Brain microvascular endothelial cell (primary cell): ENCODE measurements at regions not wholly inside any gene's neighbourhood (a gene's known extent, or its start where the extent isn't known, plus 50 kb on each side); places are given as distances from the start of the nearest gene placed in this dataset.

Experiments used
- DNase-seq: peaks from one replicate; pipeline ENCODE4 v3.0.0-alpha.2; 2020
- H3K27ac ChIP-seq: fragments of 250-450 bp; sonication (Bioruptor Pico); 2 replicates; pipeline ENCODE4 v1.5.1; 2020; ENCODE audit warnings: mild to moderate bottlenecking, moderate library complexity
- H3K27me3 ChIP-seq: fragments of 250-450 bp; sonication (Bioruptor Pico); replicated peaks from 2 replicates; pipeline ENCODE4 v1.5.1; 2020; ENCODE audit warnings: mild to moderate bottlenecking
- H3K36me3 ChIP-seq: fragments of 250-450 bp; sonication (Bioruptor Pico); replicated peaks from 2 replicates; pipeline ENCODE4 v1.5.1; 2020; ENCODE audit warnings: mild to moderate bottlenecking
- H3K4me3 ChIP-seq: 2 replicates; pipeline ENCODE4 v1.5.1; 2011; ENCODE audit warnings: low read depth, mild to moderate bottlenecking, control low read depth, low read length, moderate library complexity
- in situ Hi-C: cut with HindIII; loops from 2 replicates; pipeline ENCODE4 v1.10.0; 2017; ENCODE audit warnings: low sequenced_read_pairs, low pct_ligation_motif_present
- TF ChIP-seq, protein P1 (sequence below): IDR thresholded peaks from 2 replicates; pipeline ENCODE4 v1.5.1; 2011; ENCODE audit warnings: low read depth, mild to moderate bottlenecking, moderate library complexity, low read length, control low read depth, inconsistent platforms; ENCODE audit errors: missing control alignments

DNA sequence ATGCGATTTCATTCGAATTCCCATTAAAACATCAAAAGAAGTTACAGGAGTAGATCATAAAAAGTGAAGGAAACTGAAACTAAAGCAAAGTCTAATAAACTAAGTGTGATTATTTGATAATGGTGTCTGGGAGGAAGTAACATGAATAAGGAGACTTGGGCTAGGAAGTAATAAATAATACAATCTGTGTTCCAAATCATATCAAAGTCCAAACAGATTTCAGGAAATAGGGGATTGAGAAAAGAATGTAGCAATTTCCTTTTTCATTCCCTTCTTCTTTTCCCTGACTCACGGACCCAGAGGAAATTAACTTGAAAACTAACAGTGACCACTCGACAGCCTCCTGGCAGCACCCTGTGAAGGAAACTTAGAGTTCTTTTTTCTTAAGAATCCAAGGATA is 758.4 kb upstream of the GCFC2 start:
- Histone ChIP-seq H3K27ac (no peak overlapping the region), H3K4me3 (no peak overlapping the region), H3K36me3 (no peaks in the 10 kb centered on the region), H3K27me3 (no peaks in the 10 kb centered on the region)
- no peak for DNase-seq
- TF ChIP-seq, protein P1, sequence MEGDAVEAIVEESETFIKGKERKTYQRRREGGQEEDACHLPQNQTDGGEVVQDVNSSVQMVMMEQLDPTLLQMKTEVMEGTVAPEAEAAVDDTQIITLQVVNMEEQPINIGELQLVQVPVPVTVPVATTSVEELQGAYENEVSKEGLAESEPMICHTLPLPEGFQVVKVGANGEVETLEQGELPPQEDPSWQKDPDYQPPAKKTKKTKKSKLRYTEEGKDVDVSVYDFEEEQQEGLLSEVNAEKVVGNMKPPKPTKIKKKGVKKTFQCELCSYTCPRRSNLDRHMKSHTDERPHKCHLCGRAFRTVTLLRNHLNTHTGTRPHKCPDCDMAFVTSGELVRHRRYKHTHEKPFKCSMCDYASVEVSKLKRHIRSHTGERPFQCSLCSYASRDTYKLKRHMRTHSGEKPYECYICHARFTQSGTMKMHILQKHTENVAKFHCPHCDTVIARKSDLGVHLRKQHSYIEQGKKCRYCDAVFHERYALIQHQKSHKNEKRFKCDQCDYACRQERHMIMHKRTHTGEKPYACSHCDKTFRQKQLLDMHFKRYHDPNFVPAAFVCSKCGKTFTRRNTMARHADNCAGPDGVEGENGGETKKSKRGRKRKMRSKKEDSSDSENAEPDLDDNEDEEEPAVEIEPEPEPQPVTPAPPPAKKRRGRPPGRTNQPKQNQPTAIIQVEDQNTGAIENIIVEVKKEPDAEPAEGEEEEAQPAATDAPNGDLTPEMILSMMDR = no peak
- in situ Hi-C loops = no loop called here

DNA sequence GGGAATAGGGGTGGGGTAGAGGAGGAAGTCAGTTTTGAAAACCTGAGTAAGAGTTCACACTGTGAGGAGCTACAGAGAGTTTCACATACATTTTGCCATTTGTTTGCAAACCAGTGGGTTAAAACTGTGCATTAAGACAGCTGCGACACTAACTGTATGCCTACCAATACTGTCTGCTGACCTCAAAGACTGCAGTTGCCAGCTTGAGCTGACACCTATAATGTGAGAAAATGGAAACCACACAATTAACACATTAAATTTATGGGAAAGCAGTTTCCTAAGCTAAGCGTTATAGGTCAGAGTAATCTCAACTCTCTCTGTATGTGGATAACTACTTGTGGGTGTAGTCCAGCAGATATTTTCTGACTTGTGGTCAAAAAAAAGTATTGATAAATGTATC is 756.6 kb upstream of the GCFC2 start:
- TF ChIP-seq, protein P1 = no peak
- DNase-seq = no peak
- H3K27me3 ChIP-seq = no peaks in the 10 kb centered on the region
- no peaks in the 10 kb centered on the region for H3K36me3 ChIP-seq
- H3K27ac ChIP-seq = no peak overlapping the region
- in situ Hi-C loops = no loop called here
- H3K4me3 ChIP-seq = no peak overlapping the region

DNA sequence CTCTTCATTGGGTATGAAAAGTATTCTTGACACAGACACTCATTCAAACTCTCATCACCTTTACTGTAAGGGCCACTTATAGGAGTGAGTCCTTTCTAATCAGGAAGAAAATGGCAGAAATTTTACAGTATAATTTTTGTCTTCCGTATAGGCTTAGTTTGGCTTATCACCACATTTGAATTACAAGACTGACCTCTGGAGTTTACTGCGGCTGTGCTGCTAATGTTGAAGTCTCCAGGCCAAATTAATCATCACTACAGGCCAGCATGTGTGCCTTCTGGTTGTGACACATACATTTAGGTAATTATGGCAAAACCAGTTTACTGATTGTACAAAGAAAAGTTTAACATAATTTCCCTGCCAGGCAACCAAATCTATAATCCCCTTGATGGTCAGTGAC is 753.6 kb upstream of the GCFC2 start:
- Histone ChIP-seq H3K27me3 (no peaks in the 10 kb centered on the region), H3K4me3 (no peak overlapping the region), H3K27ac (no peak overlapping the region), H3K36me3 (no peaks in the 10 kb centered on the region)
- TF ChIP-seq, protein P1 = no peak
- in situ Hi-C loops = no loop called here
- no peak for DNase-seq

DNA sequence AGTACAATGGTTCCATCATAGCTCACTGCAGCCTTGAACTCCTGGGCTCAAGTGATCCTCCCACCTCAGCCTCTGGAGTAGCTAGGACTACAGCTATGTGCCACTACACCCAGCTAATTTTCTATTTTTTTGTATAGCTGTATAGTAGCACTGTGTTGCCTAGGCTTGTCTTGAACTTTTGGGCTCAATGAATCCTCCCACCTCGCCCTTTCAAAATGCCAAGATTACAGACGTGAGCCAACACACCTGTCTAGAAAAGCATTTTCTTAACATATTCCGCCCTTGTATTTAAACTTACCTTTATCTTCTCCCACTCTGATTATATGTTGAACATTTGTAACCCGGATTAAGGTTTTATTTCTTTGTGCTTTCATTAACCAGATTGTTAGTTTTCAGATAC is 750.7 kb upstream of the GCFC2 start:
- TF ChIP-seq, protein P1 = no peak
- Histone ChIP-seq H3K27me3 (no peaks in the 10 kb centered on the region), H3K4me3 (no peak overlapping the region), H3K27ac (no peak overlapping the region), H3K36me3 (no peaks in the 10 kb centered on the region)
- DNase-seq = no peak
- in situ Hi-C loops = no loop called here

DNA sequence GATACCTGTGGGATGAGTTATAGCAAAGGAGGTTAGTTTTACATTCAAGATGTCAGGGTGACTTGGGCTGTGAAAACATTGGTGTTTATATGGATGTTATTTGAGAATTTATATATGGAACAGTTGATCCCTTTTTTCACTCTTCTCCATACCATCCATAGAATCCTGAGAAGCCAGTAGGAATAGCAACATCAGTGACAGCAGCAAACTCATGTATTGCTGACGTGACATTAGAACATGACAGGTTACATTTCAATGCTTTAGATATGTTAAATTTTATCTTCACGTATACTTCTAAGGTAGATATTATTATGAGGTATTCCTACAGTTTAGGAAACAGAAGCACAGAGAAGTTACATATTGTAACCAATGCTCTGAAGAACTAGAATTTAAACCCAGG is 745.2 kb upstream of the GCFC2 start:
- DNase-seq = no peak
- Histone ChIP-seq H3K27ac (no peak overlapping the region), H3K36me3 (no peaks in the 10 kb centered on the region), H3K27me3 (no peaks in the 10 kb centered on the region), H3K4me3 (no peak overlapping the region)
- in situ Hi-C loops = no loop called here
- TF ChIP-seq, protein P1 = no peak

DNA sequence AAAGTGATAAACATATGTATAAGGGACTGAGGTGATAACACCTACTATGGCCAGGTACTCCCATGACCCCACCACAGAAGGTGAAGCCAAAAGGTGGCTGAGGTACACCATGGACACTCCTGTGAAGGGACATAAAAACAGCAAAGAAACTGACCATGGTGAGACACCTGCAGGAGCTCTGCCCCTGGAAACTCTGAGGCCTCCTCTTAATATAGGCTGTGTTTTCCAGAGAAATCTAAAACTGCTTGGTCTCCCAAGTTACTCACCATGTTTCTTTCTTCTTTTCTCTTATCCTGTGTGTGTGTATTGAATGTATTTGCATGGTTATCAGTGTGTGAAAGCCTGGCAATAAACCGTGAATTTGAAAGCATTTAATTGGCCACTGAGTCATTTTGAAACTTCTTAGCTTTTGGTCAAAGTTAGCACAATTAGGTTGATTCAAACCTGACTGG is 739.3 kb upstream of the GCFC2 start:
- in situ Hi-C loops = no loop called here
- H3K36me3 ChIP-seq = no peaks in the 10 kb centered on the region
- no peaks in the 10 kb centered on the region for H3K27me3 ChIP-seq
- TF ChIP-seq, protein P1 = no peak
- no peak overlapping the region for H3K4me3 ChIP-seq
- no peak overlapping the region for H3K27ac ChIP-seq
- no peak for DNase-seq
